ENCODE measurements at regions not wholly inside any gene's neighbourhood (a gene's known extent, or its start where the extent isn't known, plus 50 kb on each side); places are given as distances from the start of the nearest gene placed in this dataset.

GRCh38 chr2:7969756-7970515, 711.9 kb upstream of the ID2 start:
- Histone ChIP-seq H3K27ac (no peak overlapping the region), H3K4me1 (no peaks in the 10 kb centered on the region), H3K4me3 (no peak overlapping the region), H3K36me3 (no peaks in the 10 kb centered on the region), H3K9me3 (no peaks in the 10 kb centered on the region), H3K27me3 (no peaks in the 10 kb centered on the region)
- WGBS, 2 donors (ENCODE audit: low coverage in 1 of 2), result 57 to 83% methylated on average over 3 to 10 of the region's 10 CpGs
- in situ Hi-C loops (cut with MboI; ENCODE audit: low pct_ligation_motif_present in 1 of 4, low pct_unique_long_range_greater_than_20kb in 1 of 4, low sequenced_read_pairs in 3 of 4) (no loop called here), intact Hi-C loops (cut with DNase I; ENCODE audit: low total_unique reads) (no loop called here)
- no peak for DNase-seq
- TF ChIP-seq EP300 (IDR thresholded peaks at IDR 0.05; ENCODE audit: low read depth) (no peak), CTCF (IDR thresholded peaks at IDR 0.05) (no peak), POLR2AphosphoS5 (IDR thresholded peaks at IDR 0.05) (no peak), POLR2A (IDR thresholded peaks at IDR 0.05) (no peak)

DNA sequence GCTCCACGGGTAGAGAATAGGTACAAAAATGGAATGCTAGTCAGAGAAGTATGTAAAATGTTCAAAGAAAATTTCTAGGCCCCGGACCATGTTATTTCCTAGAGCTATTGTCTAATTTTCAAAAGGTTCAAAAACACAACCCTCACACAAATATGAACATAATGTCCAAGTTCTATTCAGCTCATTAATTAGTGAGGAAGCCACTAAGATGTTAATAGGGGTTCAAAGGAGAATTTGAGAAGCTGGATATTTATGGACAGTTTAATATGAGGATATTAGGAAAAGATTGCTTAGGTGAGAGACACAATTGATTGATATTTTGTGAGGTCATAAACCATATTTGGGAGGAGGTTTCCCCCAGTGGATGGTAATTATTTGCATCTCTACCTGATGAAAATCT, 710.6 kb upstream of the ID2 start:
- TF ChIP-seq CTCF (IDR thresholded peaks at IDR 0.05) (no peak), POLR2AphosphoS5 (IDR thresholded peaks at IDR 0.05) (no peak), EP300 (IDR thresholded peaks at IDR 0.05; ENCODE audit: low read depth) (no peak), POLR2A (IDR thresholded peaks at IDR 0.05) (no peak)
- H3K9me3 ChIP-seq, result no peaks in the 10 kb centered on the region
- no peak overlapping the region for H3K4me3 ChIP-seq
- H3K27me3 ChIP-seq, result no peaks in the 10 kb centered on the region
- no peak overlapping the region for H3K27ac ChIP-seq
- no peak for DNase-seq
- intact Hi-C loops (cut with DNase I; ENCODE audit: low total_unique reads) (no loop called here), in situ Hi-C loops (cut with MboI; ENCODE audit: low pct_ligation_motif_present in 1 of 4, low pct_unique_long_range_greater_than_20kb in 1 of 4, low sequenced_read_pairs in 3 of 4) (no loop called here)
- no peaks in the 10 kb centered on the region for H3K36me3 ChIP-seq
- 94% methylated on average over 2 of the region's 2 CpGs for WGBS, 2 donors (ENCODE audit: low coverage in 1 of 2)
- no peaks in the 10 kb centered on the region for H3K4me1 ChIP-seq

DNA sequence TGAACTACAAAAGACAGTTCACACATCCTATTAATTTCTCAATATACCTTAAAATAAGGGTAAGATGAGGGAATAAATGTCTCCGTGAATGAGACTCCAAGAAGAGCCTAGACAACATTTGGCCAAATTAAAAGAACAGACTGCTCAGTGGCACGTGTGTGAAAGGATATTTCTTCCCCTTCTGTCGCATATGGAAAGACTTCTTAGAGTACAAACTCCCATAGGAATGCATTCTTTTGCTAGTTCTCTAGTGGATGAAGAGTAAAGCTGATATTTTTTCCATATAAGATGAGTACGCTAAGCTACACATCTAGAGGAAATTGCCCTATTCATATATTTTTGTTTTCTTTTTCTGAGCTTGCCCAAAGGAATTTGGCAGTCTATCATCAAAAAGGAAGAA, 710.0 kb upstream of the ID2 start:
- Histone ChIP-seq H3K4me1 (no peaks in the 10 kb centered on the region), H3K36me3 (no peaks in the 10 kb centered on the region), H3K9me3 (no peaks in the 10 kb centered on the region), H3K27ac (no peak overlapping the region), H3K4me3 (no peak overlapping the region), H3K27me3 (no peaks in the 10 kb centered on the region)
- in situ Hi-C loops (cut with MboI; ENCODE audit: low pct_ligation_motif_present in 1 of 4, low pct_unique_long_range_greater_than_20kb in 1 of 4, low sequenced_read_pairs in 3 of 4) (no loop called here), intact Hi-C loops (cut with DNase I; ENCODE audit: low total_unique reads) (no loop called here)
- TF ChIP-seq POLR2AphosphoS5 (IDR thresholded peaks at IDR 0.05) (no peak), CTCF (IDR thresholded peaks at IDR 0.05) (no peak), EP300 (IDR thresholded peaks at IDR 0.05; ENCODE audit: low read depth) (no peak), POLR2A (IDR thresholded peaks at IDR 0.05) (no peak)
- DNase-seq, result no peak
- WGBS, 2 donors (ENCODE audit: low coverage in 1 of 2), result 85 to 96% methylated on average over 4 of the region's 4 CpGs

DNA sequence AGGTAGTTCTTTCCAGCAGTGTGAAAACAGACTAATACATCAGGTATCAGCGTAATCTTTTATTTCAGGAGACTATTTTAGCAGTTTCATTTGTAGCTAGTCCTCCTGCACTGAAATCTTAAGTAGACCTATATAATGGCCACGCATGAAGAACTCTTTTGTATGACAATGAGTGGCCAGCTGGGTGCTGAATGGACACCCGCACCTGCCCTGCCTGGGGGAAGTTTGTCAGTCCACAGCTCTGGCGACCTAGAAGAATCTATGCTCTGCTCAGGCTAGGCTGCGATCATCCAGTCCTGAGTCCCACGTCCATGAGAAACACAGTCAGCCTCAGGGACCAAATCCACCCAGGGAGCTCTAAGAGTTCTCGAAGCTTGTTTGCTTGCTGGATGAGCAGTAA, 709.2 kb upstream of the ID2 start:
- WGBS, 2 donors (ENCODE audit: low coverage in 1 of 2), result 80 to 92% methylated on average over 1 to 7 of the region's 7 CpGs
- intact Hi-C loops (cut with DNase I; ENCODE audit: low total_unique reads), result no loop called here
- no peaks in the 10 kb centered on the region for H3K4me1 ChIP-seq
- no peaks in the 10 kb centered on the region for H3K9me3 ChIP-seq
- no peaks in the 10 kb centered on the region for H3K36me3 ChIP-seq
- H3K4me3 ChIP-seq, result no peak overlapping the region
- no peak for DNase-seq
- no peaks in the 10 kb centered on the region for H3K27me3 ChIP-seq
- TF ChIP-seq POLR2AphosphoS5 (IDR thresholded peaks at IDR 0.05), result no peak
- TF ChIP-seq CTCF (IDR thresholded peaks at IDR 0.05), result no peak
- TF ChIP-seq POLR2A (IDR thresholded peaks at IDR 0.05), result no peak
- no peak for TF ChIP-seq EP300 (IDR thresholded peaks at IDR 0.05; ENCODE audit: low read depth)
- in situ Hi-C loops (cut with MboI; ENCODE audit: low pct_ligation_motif_present in 1 of 4, low pct_unique_long_range_greater_than_20kb in 1 of 4, low sequenced_read_pairs in 3 of 4), result no loop called here
- H3K27ac ChIP-seq, result no peak overlapping the region
